GM12878 (cell line): ENCODE measurements at regions not wholly inside any gene's neighbourhood (a gene's known extent, or its start where the extent isn't known, plus 50 kb on each side); places are given as distances from the start of the nearest gene placed in this dataset.

Experiments used
- ATAC-seq: fragments of 200-7000 bp; cut with Tn5 transposase; 3 replicates; pipeline ENCODE4 v1.9.1; 2020; ENCODE audit warnings: mild to moderate bottlenecking, moderate library complexity
- BruUV-seq: library from RNA; stranded (reverse); fragments of 400-500 nt; replicated peaks from 2 replicates; lab custom pipeline; 2021; lab: Mats Ljungman, UMichigan
- CTCF ChIA-PET: fragments of 300-600 bp; sonication (Branson Sonifier 250); formaldehyde crosslinking; extraction: SDS; loops from one replicate; lab custom pipeline; 2021; ENCODE audit warnings: inconsistent platforms; lab: Yijun Ruan, JAX
- POLR2A ChIA-PET: fragments of 350-600 bp; formaldehyde crosslinking; extraction: SDS; loops from one replicate; lab custom pipeline; 2021; ENCODE audit warnings: inconsistent platforms; lab: Charles Lee
- RAD21 ChIA-PET: fragments of 300-600 bp; sonication (Branson Sonifier 250); formaldehyde crosslinking; loops from one replicate; lab custom pipeline; 2023; ENCODE audit warnings: antibody characterized with exemption; ENCODE audit not compliant: unreplicated experiment; lab: Charles Lee
- SMC1A ChIA-PET: fragments of 300-600 bp; sonication (Branson Sonifier 250); formaldehyde crosslinking; loops from one replicate; lab custom pipeline; 2023; ENCODE audit not compliant: unreplicated experiment, uncharacterized antibody; lab: Charles Lee
- DNase-seq: peaks from one replicate; pipeline ENCODE4 v3.0.0-alpha.2; 2011; ENCODE audit warnings: low read depth, low spot score
- FAIRE-seq: peaks from 3 replicates; lab custom pipeline; 2011; peaks lifted over from hg19 to GRCh38; lab: Jason Lieb, UNC
- H2AFZ ChIP-seq: 2 replicates; pipeline ENCODE4 v1.6.0; 2011; ENCODE audit warnings: low read depth, low read length, control low read depth; ENCODE audit not compliant: control insufficient read depth
- H3K27ac ChIP-seq: 2 replicates; pipeline ENCODE4 v1.5.1; 2011; ENCODE audit warnings: control low read depth; ENCODE audit not compliant: control insufficient read depth, insufficient read depth
- H3K27me3 ChIP-seq, 2 experiments: replicated peaks in 1 of 2; 2 replicates each; pipeline versions ENCODE4 v1.6.0 to v1.6.1; 2011; ENCODE audit warnings: low read length in 1 of 2; ENCODE audit not compliant: control insufficient read depth in 2 of 2, insufficient read depth in 2 of 2
- H3K36me3 ChIP-seq, 2 experiments: 2 replicates each; pipeline ENCODE4 v1.5.1; 2011; ENCODE audit warnings: low read length in 1 of 2; ENCODE audit not compliant: control insufficient read depth in 2 of 2, insufficient read depth in 2 of 2
- H3K4me1 ChIP-seq: 2 replicates; pipeline ENCODE4 v1.6.1; 2011; ENCODE audit warnings: mild to moderate bottlenecking, low read length, moderate library complexity, mixed read lengths; ENCODE audit not compliant: control insufficient read depth, insufficient read depth
- H3K4me2 ChIP-seq: 2 replicates; pipeline ENCODE4 v1.6.0; 2011; ENCODE audit warnings: control low read depth; ENCODE audit not compliant: control insufficient read depth, insufficient read depth
- H3K4me3 ChIP-seq: fragments of 200-600 bp; sonication (generic); 2 replicates; pipeline ENCODE4 v1.5.1; 2016
- H3K79me2 ChIP-seq: 2 replicates; pipeline ENCODE4 v1.6.0; 2011; ENCODE audit warnings: low read length; ENCODE audit not compliant: control insufficient read depth, insufficient read depth
- H3K9ac ChIP-seq: 2 replicates; pipeline ENCODE4 v1.8.0; 2011; ENCODE audit warnings: low read length, control low read depth, mixed read lengths; ENCODE audit not compliant: control insufficient read depth, insufficient read depth
- H3K9me3 ChIP-seq: replicated peaks from 3 replicates; pipeline ENCODE4 v1.5.1; 2011; ENCODE audit warnings: mild to moderate bottlenecking, low read length; ENCODE audit not compliant: control insufficient read depth, insufficient read depth
- H4K20me1 ChIP-seq: 2 replicates; pipeline ENCODE4 v1.6.0; 2011; ENCODE audit not compliant: control insufficient read depth, insufficient read depth
- ATF3 ChIP-seq: IDR thresholded peaks from 2 replicates; pipeline ENCODE4 v1.6.1; 2011; ENCODE audit warnings: low read depth, mild to moderate bottlenecking, low read length, moderate library complexity, borderline replicate concordance; ENCODE audit errors: extremely low read depth
- BCLAF1 ChIP-seq: fragments of 450-650 bp; IDR thresholded peaks from 2 replicates; pipeline ENCODE4 v1.6.1; 2017; ENCODE audit warnings: antibody characterized with exemption, mild to moderate bottlenecking, moderate library complexity
- E2F4 ChIP-seq: IDR thresholded peaks from 2 replicates; pipeline ENCODE4 v1.6.1; 2012; ENCODE audit warnings: low read depth, low read length, improper control_type of control experiment
- HCFC1 ChIP-seq: fragments of 150-350 bp; IDR thresholded peaks from 2 replicates; pipeline ENCODE4 v1.6.1; 2014; ENCODE audit warnings: low read length
- KLF5 ChIP-seq: fragments of 450-650 bp; IDR thresholded peaks from 2 replicates; pipeline ENCODE4 v1.6.1; 2014; ENCODE audit warnings: mild to moderate bottlenecking; ENCODE audit not compliant: partially characterized antibody
- MEF2A ChIP-seq: IDR thresholded peaks from 2 replicates; pipeline ENCODE4 v1.6.1; 2011; ENCODE audit warnings: low read depth, mild to moderate bottlenecking, low read length, moderate library complexity; ENCODE audit not compliant: insufficient read depth
- MYB ChIP-seq: fragments of 150-350 bp; IDR thresholded peaks from 2 replicates; pipeline ENCODE4 v1.6.1; 2014; ENCODE audit warnings: mild to moderate bottlenecking, low read depth, low read length, borderline replicate concordance
- NBN ChIP-seq: fragments of 450-650 bp; IDR thresholded peaks from 2 replicates; pipeline ENCODE4 v1.6.1; 2016
- NR2F1 ChIP-seq: fragments of 450-650 bp; conservative IDR thresholded peaks from 2 replicates; pipeline ENCODE4 v1.6.1; 2017; ENCODE audit warnings: mild to moderate bottlenecking
- PAX8 ChIP-seq: fragments of 450-650 bp; IDR thresholded peaks from 2 replicates; pipeline ENCODE4 v1.6.1; 2017; ENCODE audit warnings: mild to moderate bottlenecking, moderate library complexity
- PML ChIP-seq: IDR thresholded peaks from 2 replicates; pipeline ENCODE4 v1.6.1; 2012; ENCODE audit warnings: low read length, inconsistent platforms
- POLR2AphosphoS5 ChIP-seq: IDR thresholded peaks from 2 replicates; pipeline ENCODE4 v1.6.1; 2011; ENCODE audit warnings: mild to moderate bottlenecking, low read length, inconsistent platforms
- PRDM15 ChIP-seq: fragments of 450-650 bp; formaldehyde crosslinking; IDR thresholded peaks from 2 replicates; pipeline ENCODE4 v1.4.0; 2020; ENCODE audit warnings: mild to moderate bottlenecking, moderate library complexity
- RAD51 ChIP-seq: fragments of 450-650 bp; IDR thresholded peaks from 2 replicates; pipeline ENCODE4 v1.6.1; 2016; ENCODE audit warnings: moderate library complexity, mild to moderate bottlenecking, inconsistent platforms
- ZBTB33 ChIP-seq: fragments of 450-650 bp; IDR thresholded peaks from 2 replicates; pipeline ENCODE4 v1.6.1; 2017; ENCODE audit warnings: mild to moderate bottlenecking
- WGBS: methylation state at CpG from one replicate; pipeline ENCODE4 v1.1.6; 2016; ENCODE audit warnings: low lambda C conversion rate; ENCODE audit not compliant: insufficient replicate concordance, insufficient coverage; ENCODE audit errors: missing lambda C conversion rate; 5-methylcytosine and 5-hydroxymethylcytosine counted together
- in situ Hi-C: fragments of 300-500 bp; cut with MboI; formaldehyde crosslinking; loops from 9 replicates; pipeline ENCODE4 v1.14.3; 2018; ENCODE audit warnings: mixed read lengths
- intact Hi-C: fragments of 100-400 bp; cut with micrococcal nuclease; formaldehyde crosslinking; loops from one replicate; pipeline ENCODE4 v1.14.2; 2022; ENCODE audit not compliant: unreplicated experiment

- TF ChIP-seq PRDM15 (no peak), BCLAF1 (no peak), NR2F1 (no peak)
Measured at GRCh38 chr14:47949006-47949405, 273.6 kb upstream of the MDGA2 start (continued).

- no peaks in the 10 kb centered on the region for H3K36me3 ChIP-seq
- DNase-seq (no peak), FAIRE-seq (no peak), ATAC-seq (peak; percentile 53)
- no peak overlapping the region for H3K9ac ChIP-seq
- POLR2A ChIA-PET = no interaction called here
- no peak overlapping the region for H3K4me2 ChIP-seq
- CTCF ChIA-PET = interaction anchor here (2.3 kb wide), 1 partner anchor 18 kb away, joined by 6 read pairs; no protein-coding TSS in a partner anchor
- WGBS = 3% methylated on average over 4 of the region's 4 CpGs
- no peak overlapping the region for H3K4me3 ChIP-seq
- H3K79me2 ChIP-seq = no peaks in the 10 kb centered on the region
- no TSS peak for BruUV-seq
- H2AFZ ChIP-seq = no peak overlapping the region
- H3K9me3 ChIP-seq = no peaks in the 10 kb centered on the region
- H3K27ac ChIP-seq = no peak overlapping the region
- RAD21 ChIA-PET = no interaction called here
- in situ Hi-C loops (no loop called here), intact Hi-C loops (no loop called here)
- SMC1A ChIA-PET = no interaction called here
- H3K27me3 ChIP-seq = no peaks in the 10 kb centered on the region
- no peaks in the 10 kb centered on the region for H3K4me1 ChIP-seq
- no peaks in the 10 kb centered on the region for H4K20me1 ChIP-seq
- no peak for TF ChIP-seq HCFC1
- no peak for TF ChIP-seq POLR2AphosphoS5
- no peak for TF ChIP-seq PAX8
- no peak for TF ChIP-seq KLF5
- no peak for TF ChIP-seq E2F4
- TF ChIP-seq NBN = no peak
- no peak for TF ChIP-seq RAD51
- TF ChIP-seq ZBTB33 = no peak
- no peak for TF ChIP-seq MYB
- TF ChIP-seq MEF2A = no peak
- TF ChIP-seq PML = no peak
- TF ChIP-seq ATF3 = no peak
Measured at GRCh38 chr14:47935332-47935731, 259.9 kb upstream of the MDGA2 start.
